ENCODE measurements at regions not wholly inside any gene's neighbourhood (a gene's known extent, or its start where the extent isn't known, plus 50 kb on each side); places are given as distances from the start of the nearest gene placed in this dataset.

DNA sequence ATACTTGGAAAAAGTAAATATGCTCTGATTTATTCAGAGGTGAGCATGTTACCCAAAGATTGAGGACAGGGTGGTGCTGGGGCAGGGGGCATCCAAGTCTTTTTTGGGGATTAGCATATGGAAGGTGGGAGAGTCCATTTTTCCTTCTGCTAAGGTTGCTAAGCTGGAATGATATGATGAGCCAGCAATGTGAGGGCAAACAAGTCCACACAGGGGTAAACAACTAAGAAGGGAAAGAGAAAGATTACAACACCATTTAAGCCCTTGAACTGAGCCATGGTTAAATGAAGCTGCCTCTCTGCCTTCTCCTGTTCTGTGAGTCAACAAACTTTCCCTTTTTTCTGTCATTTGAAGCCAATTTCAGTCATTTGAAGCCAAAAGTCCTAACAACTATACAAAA is 89.0 kb downstream of the RPL22L1 start:
- no peak for DNase-seq (ENCODE audit: low read depth)

DNA sequence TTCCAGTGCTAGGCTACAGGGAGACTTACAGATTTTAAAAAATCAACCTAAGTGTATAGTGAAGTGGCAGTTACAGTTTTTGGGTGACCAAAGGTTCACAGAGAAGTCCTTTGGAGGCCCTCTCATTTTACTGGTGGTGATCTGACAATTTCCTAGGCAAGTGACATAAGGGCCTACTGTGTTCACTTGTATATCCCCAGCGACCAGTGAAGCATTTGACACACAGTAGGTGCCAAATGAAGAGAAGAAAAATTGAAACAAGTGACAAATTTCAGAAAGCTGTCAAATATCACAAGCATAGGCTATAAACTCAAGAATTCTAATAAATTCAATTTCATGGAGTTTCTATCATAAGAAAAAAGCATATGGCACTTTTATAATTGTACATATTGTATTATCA is 89.5 kb downstream of the RPL22L1 start:
- no peak for DNase-seq (ENCODE audit: low read depth)

DNA sequence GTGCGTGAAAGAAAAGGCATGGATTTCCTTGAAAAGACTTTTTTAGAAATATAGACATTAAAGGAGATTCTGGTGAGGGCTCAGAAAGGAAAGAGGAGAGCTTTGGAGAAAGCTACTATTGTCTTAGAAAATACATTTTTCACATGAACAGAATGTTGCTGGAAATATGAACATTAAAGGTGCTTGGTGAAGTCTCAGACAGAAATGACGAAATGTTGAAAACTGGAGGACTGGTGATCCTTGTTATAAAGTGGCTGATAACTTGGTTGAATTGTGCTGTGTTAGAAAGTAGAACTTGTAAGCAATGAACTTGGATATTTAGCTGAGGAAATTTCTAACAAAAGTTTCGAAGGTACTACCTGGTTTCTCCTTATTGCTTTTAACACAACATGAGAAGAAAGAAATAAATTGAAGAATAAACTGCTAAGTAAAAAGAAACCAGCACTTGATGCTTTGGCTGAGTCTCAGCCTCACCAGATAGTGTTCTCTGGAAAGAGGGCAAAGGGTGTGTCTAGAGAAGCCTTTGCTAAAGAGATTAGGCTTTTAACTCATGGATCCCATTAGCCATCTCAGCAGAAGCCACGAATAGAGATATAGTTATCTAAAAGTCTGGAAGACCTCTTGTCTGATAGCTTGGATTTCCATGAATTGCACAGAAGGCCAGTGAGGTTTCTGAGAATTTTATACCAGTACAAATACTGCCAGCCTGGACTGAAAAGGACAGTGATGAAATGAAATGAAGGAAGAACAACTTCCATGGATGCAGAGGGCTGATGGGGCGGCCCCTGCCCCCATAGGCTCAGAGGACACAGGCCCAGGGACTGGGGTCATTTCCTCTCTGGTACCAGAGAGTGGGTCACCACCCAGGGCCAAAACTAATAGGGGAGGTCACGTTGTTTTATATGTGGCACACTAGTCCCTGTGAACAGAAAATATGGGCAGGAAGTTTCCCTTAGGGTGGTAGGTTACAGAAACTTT is 91.5 kb downstream of the RPL22L1 start:
- DNase-seq (ENCODE audit: low read depth): no peak

DNA sequence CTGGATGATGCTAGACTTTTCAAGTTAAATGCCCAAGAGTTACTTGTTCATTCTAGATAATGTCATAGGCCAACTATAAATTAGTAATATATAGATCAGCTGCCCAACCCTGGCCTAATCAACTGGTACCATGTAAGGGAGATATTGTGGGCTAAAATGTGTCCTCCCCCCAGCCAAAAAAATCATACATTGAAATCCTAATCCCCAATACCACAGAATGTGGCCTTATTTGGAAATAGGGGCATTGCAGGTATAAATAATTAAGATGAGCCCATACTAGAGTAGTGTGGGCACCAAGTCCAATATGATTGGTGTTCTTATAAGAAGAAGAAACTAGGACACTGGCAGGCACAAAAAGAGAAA is 92.5 kb downstream of the RPL22L1 start:
- DNase-seq (ENCODE audit: low read depth): no peak

DNA sequence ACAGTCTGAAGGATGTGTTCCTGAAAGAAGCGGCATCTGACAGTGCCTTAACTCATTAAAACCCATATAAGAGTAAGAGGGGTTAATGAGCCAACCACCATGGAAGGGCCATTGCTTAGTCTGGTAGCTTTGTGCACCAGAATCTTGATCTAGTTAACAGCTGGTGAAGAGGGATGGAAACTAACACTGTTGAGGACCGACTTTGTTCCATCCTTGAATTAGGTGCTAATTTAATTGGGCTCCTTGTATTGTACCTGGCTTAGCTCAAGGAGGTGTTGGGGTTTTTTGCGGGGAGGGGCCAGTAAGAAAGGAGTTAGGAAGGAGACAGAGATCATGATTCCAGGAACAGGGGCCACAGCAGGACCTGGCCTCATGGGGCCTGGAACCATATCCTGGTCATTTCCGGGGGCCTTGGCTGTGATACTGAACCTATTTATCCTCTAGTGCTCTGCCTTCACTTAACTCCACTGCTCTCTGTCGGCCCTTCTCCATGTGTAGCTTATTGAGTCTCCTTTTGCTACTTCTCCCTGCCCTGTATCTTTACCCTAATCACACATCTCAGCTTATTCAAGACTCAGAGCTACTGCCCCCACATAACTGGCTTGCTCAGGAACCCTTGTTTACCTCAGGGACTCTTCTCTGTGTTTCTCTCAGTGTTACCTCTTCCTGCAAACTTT is 93.0 kb downstream of the RPL22L1 start:
- no peak for DNase-seq (ENCODE audit: low read depth)

DNA sequence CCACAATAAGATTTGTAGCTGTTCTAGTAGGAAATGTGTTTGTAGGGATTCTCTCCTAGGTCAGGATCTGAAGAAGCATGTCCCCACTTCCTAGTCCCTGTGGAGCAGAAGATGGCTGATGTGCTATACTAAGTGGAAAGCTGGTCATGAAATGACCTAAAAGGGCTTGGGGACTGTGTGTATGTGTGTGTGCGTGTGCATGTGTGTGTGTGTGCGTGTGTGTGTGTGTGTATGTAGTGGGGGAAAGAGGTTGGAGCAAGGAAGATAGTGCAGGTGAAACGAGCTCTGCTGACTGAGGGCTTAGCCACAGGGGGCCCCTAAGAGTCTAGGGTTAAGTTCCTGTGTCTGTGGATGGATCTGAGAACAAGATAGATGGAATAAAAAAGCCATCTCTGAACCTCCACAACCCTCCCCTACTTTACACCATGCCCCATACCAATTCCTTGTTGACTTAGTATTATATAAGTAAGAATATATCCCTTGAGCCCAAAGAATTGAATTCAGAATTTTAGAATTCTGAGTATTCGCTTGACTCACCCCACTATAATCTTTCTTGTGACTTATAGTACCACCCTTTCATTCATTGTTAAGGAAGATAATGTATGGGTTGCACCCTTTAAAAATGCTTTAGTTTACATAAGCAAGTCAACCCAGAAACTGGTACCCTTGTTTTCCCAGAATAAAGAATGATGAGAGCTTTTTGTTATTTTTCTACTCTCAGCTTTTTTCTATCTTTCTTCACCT is 96.1 kb downstream of the RPL22L1 start:
- DNase-seq (ENCODE audit: low read depth): no peak

DNA sequence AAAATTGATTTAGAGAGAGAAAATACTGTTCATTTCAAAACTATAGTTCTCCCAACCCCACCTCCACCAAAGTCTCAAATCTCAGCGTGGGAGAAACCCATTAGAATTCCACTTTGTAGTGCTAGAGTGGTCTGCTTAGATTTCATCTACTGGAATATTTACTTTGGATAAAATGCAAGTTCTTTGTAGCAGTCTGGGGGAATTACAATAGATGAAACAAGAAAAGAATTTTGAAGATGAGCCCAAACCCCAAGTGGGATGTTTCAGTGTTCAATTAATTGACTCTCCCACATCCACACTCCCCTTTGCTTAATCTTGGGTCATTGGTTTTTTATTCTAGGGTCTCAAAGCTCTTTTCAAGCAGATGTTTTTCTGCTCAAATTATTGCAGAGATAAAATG is 97.8 kb downstream of the RPL22L1 start:
- no peak for DNase-seq (ENCODE audit: low read depth)

DNA sequence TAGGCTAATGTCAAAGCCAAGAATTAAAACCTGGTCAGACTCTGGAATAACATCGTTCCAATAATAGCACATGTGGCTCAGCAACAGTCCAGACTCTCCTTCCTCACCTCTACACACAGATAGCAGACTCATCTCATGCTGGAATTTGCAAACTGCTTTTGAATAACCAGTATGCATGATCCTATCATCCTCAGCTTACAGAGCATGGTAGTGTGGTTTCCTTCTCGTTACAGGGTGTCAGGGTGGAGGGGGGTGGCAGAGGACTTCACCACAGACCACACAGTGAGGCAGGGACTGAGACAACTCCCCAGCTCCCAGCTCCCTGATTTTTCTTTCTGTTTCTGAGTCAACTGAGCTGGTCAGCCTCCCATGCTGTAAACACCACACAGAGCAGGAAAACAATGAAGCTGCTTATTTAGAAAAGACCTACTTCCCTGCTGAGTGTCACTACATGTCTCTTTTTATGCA is 101.6 kb downstream of the RPL22L1 start:
- no peak for DNase-seq (ENCODE audit: low read depth)

DNA sequence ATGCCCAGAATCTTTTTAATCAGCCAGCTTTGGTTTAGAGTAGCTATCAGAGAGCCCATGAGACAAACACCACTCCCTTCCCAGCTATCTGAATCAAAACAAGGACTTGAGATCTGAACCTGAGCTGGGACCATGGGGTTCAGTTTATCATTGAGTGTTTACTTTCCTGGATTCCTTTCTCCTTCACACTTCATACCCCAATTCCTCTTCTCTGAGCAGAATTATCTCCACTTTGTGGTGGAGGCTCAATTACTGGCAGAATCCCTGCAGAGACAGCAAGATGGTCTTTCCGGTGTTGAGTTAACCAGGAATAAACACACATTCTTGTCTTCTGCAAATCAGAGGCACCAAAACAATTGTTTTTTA is 102.4 kb downstream of the RPL22L1 start:
- DNase-seq (ENCODE audit: low read depth): no peak

DNA sequence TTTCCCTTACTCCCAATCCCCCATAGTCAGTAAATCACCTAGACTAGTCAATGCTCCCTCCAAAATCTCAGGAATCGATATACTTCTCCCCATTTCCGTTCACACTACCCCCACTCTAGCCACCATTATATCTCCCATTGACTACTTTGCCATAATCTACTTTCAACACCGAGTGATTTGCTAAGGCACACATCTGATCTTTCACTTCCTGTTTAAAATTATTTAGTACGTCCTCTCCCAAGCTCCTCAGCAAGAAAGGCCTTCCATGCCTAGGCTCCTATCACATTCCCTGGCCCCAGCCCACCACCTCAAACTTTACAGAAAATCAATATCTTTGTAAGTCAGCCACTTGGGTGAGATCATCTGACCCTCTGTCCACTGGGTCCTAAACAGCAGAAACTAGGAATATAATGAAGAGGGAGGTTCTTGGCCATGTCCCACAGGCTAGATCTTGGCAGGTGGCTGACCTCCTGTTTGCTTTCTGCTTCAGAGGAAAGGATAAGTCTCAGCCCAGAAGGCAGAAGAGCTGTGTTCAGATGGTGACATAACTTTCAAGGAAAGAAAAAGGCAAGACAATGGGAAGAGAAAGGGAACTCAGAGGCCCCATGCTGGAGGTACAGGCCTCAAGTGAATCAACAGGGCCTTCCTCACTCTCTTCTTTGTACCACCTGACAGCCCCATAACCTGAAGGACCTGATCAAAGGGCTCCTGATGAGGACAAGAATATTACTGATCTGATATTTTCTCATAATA is 103.0 kb downstream of the RPL22L1 start:
- DNase-seq (ENCODE audit: low read depth): no peak

DNA sequence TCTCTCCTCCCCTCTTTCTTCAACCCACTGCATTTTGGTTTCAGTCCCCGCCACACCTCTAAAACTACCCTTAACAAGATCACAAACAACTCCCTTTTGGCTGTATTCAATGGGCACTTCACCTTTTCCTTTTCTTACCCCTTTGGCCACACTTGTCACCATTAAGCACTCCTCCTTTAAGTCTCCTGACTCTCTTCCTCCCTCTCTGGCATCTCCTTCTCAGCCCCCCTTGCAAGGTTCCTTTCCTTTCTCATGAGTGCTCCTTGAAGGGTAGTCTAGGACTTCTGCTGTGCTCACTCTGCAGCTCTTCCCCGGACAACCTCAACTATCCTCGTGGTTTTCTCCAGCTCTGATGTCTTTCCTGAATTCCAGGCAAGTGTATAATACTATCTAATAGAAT is 103.7 kb downstream of the RPL22L1 start:
- DNase-seq (ENCODE audit: low read depth): no peak

DNA sequence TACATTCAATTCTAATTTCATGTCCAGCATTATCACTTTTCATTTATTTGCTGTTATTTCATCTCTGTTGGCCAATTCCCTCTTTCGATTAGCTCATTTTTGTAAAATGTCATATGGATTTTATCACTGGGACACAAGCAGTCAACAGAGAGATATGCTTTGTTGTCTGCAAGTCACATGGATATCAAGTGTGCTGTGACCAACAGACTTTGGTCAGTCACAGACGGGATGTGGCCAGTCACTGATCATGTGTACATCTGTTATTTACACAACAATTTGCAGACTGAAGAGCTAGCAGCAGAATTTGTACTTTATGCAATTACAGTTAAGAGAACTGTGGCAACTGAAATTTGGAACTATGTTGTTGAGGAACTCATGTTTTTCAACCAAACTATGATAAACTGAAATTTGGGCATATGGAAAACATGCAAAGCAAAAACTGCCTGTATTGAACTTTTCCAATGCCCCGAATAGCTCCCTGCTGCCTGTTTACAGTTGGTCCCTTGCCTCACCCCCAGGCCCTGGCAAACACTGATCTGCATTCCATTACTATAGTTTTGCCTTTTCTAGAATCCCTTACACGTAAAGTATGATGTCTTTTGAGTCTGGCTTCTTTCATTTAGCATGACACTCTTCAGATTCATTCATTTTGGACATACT is 104.4 kb downstream of the RPL22L1 start:
- no peak for DNase-seq (ENCODE audit: low read depth)

DNA sequence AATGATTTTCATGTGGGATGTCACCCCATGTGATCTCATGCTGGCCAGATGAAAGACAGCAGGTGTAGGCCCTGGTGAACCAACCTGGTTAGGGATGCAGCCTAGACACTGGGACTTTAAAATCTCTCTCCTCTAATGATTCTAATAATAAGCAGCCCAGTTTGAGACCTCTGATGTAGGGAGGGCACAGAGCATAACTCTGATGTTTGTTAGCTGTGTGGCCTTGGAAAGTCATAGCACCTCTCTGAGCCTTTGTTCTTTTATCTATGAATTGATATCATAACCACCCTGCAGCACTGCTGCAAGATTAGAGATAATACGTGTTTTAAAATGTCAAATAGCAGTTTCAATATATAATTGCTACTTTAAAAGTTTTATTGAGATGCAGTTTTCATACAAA is 106.0 kb downstream of the RPL22L1 start:
- no peak for DNase-seq (ENCODE audit: low read depth)

DNA sequence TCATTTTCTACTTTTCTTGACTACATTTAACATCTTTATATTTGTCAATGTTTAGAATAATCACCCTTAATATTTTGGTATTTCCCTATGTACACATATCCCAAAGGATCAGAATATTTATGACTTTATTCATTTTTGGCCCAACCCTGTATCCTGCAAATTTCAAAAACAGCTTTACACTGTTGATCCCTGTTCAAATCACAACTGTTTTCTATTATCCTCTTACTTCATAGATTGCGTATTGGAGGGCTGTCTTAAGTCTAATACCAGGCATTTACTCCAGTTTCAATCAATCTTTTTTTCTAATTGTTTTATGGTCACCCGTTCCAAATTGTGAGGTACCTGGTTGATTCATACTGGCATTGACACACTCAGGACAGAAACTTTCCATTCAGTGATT is 107.9 kb downstream of the RPL22L1 start:
- no peak for DNase-seq (ENCODE audit: low read depth)

DNA sequence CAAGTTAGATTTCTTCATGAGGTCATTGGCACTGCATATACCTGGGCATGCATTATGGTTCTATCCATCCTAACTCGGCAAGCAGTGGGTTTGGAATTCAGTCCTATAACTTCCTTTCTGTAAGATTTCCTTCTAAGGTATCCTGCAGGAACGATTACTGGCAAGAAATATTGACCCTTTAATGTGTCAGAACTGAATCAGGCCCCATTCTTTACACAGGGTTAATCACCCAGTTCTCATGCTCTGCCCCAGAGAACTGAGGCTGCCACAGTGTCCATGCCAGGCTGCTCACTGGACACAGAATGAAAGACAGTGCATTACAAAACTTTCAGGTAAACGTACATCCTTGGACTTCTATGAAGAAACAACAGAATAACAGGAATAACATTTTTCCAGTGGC is 108.9 kb downstream of the RPL22L1 start:
- DNase-seq (ENCODE audit: low read depth): no peak

DNA sequence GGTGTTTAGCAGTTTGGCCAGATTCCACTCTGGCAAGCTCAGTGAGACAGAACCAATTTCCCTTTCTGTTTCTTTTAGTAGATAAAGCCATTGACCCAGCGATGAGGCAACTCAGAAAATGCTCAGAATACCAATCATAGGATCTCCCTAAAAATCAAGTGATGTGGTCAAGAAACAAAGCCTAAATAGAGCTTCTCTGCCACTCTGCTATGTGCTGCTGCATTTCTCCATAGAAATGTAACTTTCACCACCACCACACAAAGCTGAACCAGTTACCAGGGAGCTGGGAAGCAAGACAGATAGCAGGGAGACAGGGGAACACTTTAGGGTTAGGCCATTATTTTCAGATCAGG is 109.8 kb downstream of the RPL22L1 start:
- no peak for DNase-seq (ENCODE audit: low read depth)

DNA sequence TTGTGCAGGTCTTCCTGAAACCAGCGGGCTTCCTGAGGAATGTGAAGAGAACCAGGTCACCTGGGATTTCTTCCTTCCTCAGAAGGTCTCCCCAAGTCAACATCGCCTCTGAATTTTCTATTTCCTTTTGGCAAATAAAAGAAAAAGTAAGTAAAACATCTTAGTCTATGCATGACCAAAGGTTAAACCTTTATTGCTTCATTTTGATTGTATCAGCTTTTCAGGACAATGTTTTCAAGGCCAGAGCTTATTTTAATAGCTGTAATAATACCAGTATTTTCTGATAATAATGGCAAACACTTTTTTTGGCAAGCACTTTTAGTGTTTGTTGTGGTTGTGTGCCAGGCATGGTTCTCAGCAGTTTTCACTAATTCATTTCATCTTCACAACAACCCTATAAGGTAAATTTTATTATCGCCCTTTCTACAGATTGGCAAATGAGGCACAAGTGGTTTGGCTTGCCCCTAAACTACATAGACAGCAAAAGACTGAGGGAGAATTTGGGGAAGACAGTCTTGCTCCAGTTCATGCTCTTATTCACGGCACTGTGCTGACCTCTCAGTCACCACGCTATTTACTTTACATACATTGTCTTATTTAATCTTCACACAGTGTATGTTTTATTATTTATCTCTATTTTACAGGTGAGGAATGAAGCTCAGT is 110.4 kb downstream of the RPL22L1 start:
- DNase-seq (ENCODE audit: low read depth): no peak

DNA sequence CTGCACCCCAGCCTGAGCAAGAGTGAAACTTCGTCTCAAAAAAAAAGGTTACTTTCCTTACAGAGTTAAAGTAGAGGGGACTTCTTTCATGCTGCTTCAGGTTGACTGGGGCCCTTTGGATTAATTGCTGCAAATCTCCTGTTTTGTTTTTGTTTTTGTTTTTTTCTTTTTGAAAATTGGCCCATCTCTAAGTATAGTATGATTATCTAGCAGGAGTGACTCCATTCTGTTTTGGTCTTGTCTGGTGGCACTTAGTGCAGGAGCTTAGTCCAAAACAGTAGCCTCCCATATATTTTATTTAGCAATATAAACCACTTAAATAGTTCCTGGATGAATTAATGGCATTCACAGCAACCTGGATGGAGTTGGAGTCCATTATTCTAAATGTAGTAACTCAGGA is 113.0 kb downstream of the RPL22L1 start:
- no peak for DNase-seq (ENCODE audit: low read depth)

DNA sequence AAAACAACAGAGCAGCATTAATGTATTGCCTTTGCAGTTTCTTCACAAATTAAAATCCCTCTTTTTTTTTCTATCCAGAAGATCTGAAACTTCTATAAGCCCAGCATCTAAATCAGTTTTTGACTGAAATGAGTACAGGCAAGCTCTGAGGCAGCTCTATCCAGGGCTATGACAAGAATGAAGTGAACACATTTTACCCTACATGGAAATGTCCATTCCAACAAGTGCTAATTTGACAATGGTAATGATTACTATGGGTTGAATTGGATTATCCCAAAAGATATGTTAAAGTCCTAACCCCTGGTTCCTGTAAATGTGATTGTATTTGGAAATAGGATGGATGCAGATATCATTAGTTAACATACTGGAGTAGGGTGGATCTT is 115.7 kb downstream of the RPL22L1 start:
- no peak for DNase-seq (ENCODE audit: low read depth)

DNA sequence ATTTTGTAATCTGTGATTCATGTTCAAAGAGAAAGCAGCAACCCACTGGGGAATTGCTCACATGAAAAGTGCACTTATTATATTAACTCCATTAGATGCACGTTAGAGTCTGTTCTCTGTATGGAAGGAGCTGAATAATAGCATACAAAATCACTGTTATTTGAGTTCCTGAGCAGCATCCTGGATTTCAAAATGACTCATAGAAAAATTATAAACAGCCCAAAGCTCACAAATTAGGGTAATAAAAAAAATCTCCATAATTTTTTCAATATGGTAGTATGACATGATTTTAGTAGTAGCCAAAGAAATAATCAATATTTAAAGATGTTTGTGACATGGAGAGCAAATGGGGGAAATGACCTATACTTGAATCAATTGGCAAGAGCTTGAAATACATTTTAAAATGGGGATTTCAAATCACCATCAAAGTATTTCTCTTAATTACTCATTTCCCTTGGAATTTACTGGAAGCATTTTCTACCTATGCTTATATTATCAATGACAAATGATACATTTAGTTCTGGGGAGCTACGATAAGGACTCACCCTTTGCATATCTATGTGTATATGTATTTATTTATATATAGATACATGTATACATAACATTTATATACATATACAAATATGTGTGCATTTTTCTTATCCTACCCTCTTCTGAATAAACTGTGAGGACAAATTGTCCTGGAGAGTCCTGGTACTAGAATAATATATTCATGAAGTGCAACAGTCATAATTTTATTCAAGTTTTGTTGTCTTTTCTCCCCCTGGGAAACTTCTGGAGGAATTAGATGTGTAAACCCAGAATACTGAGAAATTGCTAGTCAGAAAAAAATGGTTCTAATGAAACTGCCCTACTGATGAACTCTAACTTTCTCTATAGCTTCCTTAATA is 116.3 kb downstream of the RPL22L1 start:
- no peak for DNase-seq (ENCODE audit: low read depth)

All from CMK (cell line).